ENCODE measurements at regions not wholly inside any gene's neighbourhood (a gene's known extent, or its start where the extent isn't known, plus 50 kb on each side); places are given as distances from the start of the nearest gene placed in this dataset.

GRCh38 chr16:9546438-9546786 lies 455.0 kb downstream of the HAPSTR1 start:
- H2AFZ ChIP-seq (ENCODE audit: low read depth, low read length), result no peak overlapping the region
- H3K27me3 ChIP-seq (ENCODE audit: control insufficient read depth in 2 of 2, insufficient read depth in 2 of 2, low read length in 2 of 2), result peaks cover 2 to 12% of the 10 kb centered on the region in 2 experiments; a peak in 2 of 5 replicates
- no peak for TF ChIP-seq FIP1L1 (IDR thresholded peaks at IDR 0.05; ENCODE audit: low read depth, low read length, poor library complexity, severe bottlenecking)
- TF ChIP-seq ZNF324 (CRISPR knock-in tag; IDR thresholded peaks at IDR 0.05), result no peak
- no peak for TF ChIP-seq MNT (conservative IDR thresholded peaks at IDR 0.05)
- TF ChIP-seq BACH1 (tag; IDR thresholded peaks at IDR 0.05), result no peak
- no peak for TF ChIP-seq ZNF592 (IDR thresholded peaks at IDR 0.05)
- TF ChIP-seq COPS2 (conservative IDR thresholded peaks at IDR 0.05), result no peak
- TF ChIP-seq RFX1 (IDR thresholded peaks at IDR 0.05), result no peak
- no peak for TF ChIP-seq ZFP91 (CRISPR knock-in tag; IDR thresholded peaks at IDR 0.05)
- TF ChIP-seq ARID3B (CRISPR knock-in tag; IDR thresholded peaks at IDR 0.05; ENCODE audit: borderline replicate concordance), result no peak
- TF ChIP-seq EHMT2 (IDR thresholded peaks at IDR 0.05), result no peak
- TF ChIP-seq MEF2D (tag; conservative IDR thresholded peaks at IDR 0.05; ENCODE audit: low read depth), result no peak
- TF ChIP-seq MXD1 (CRISPR knock-in tag; IDR thresholded peaks at IDR 0.05; ENCODE audit: borderline replicate concordance, poor library complexity, severe bottlenecking), result no peak
- no peak for TF ChIP-seq OTX1 (CRISPR knock-in tag; IDR thresholded peaks at IDR 0.05)
- DNase-seq (ENCODE audit: extremely low read depth in 1 of 4, low spot score in 3 of 4), result no peak
- H3K9me3 ChIP-seq (replicated peaks; ENCODE audit: control insufficient read depth, insufficient read depth, low read depth, low read length), result no peaks in the 10 kb centered on the region
- intact Hi-C loops (cut with micrococcal nuclease), result no loop called here
- CTCF ChIA-PET (ENCODE audit: low intra/inter-chr PET ratio), result no interaction called here
- no peaks in the 10 kb centered on the region for H4K20me1 ChIP-seq (replicated peaks; ENCODE audit: control insufficient read depth, insufficient read depth, low read length)
- no peak overlapping the region for H3K4me3 ChIP-seq
- H3K36me3 ChIP-seq (ENCODE audit: control insufficient read depth, insufficient read depth, low read length), result no peaks in the 10 kb centered on the region
- POLR2A ChIA-PET, result interaction anchor here (0.7 to 1.2 kb wide), 2 partner anchors 33 to 135 kb away, joined by 4 to 6 read pairs; no protein-coding TSS in a partner anchor
- BruUV-seq (replicated peaks), result no TSS peak
- H3K4me1 ChIP-seq (replicated peaks in 1 of 2; ENCODE audit: control insufficient read depth in 2 of 2, insufficient read depth in 2 of 2, low read length in 2 of 2), result no peaks in the 10 kb centered on the region
- in situ Hi-C loops (cut with MboI), result no loop called here
- ATAC-seq, result no peak
- no peak overlapping the region for H3K27ac ChIP-seq (ENCODE audit: extremely low read depth, low read depth, low read length)
- WGBS (ENCODE audit: insufficient coverage, low coverage, missing lambda C conversion rate), result 0% methylated on average over 2 of the region's 2 CpGs
- no peak overlapping the region for H3K4me2 ChIP-seq (ENCODE audit: insufficient read depth, low read length)
- no peak overlapping the region for H3K9ac ChIP-seq (ENCODE audit: insufficient read depth in 1 of 2, low read depth in 2 of 2, low read length in 2 of 2)
- no peaks in the 10 kb centered on the region for H3K9me1 ChIP-seq (ENCODE audit: control insufficient read depth, insufficient read depth, low read length)
- H3K79me2 ChIP-seq (ENCODE audit: control insufficient read depth, insufficient read depth, low read length), result no peaks in the 10 kb centered on the region
- no peak for FAIRE-seq
